Astrocyte (in vitro differentiated cells and primary cell): ENCODE measurements at regions not wholly inside any gene's neighbourhood (a gene's known extent, or its start where the extent isn't known, plus 50 kb on each side); places are given as distances from the start of the nearest gene placed in this dataset.

Experiments used
- DNase-seq: peaks from one replicate; pipeline ENCODE4 v3.0.0-alpha.2; 2010; ENCODE audit warnings: low read depth
- FAIRE-seq: peaks from 2 replicates; lab custom pipeline; 2011; peaks lifted over from hg19 to GRCh38; lab: Jason Lieb, UNC
- H2AFZ ChIP-seq: 2 replicates; pipeline ENCODE4 v1.6.0; 2012; ENCODE audit warnings: low read depth, low read length, inconsistent platforms
- H3K27ac ChIP-seq: 2 replicates; pipeline ENCODE4 v1.5.1; 2011; ENCODE audit warnings: low read depth, low read length, inconsistent platforms
- H3K27me3 ChIP-seq: 2 replicates; pipeline ENCODE4 v1.6.0; 2011; ENCODE audit warnings: low read length, inconsistent platforms; ENCODE audit not compliant: insufficient read depth
- H3K36me3 ChIP-seq: 2 replicates; pipeline ENCODE4 v1.5.1; 2011; ENCODE audit warnings: low read length, inconsistent platforms; ENCODE audit not compliant: insufficient read depth
- H3K4me1 ChIP-seq: 2 replicates; pipeline ENCODE4 v1.5.1; 2011; ENCODE audit warnings: low read length, inconsistent platforms; ENCODE audit not compliant: insufficient read depth
- H3K4me2 ChIP-seq: 2 replicates; pipeline ENCODE4 v1.6.0; 2012; ENCODE audit warnings: low read length, inconsistent platforms
- H3K4me3 ChIP-seq: 2 replicates; pipeline ENCODE4 v1.5.1; 2011; ENCODE audit warnings: low read depth, mild to moderate bottlenecking, low read length, inconsistent platforms; ENCODE audit not compliant: insufficient read depth
- H3K79me2 ChIP-seq: 2 replicates; pipeline ENCODE4 v1.6.0; 2012; ENCODE audit warnings: mild to moderate bottlenecking, low read length, inconsistent platforms; ENCODE audit not compliant: insufficient read depth
- H3K9ac ChIP-seq: 2 replicates; pipeline ENCODE4 v1.6.0; 2012; ENCODE audit warnings: mild to moderate bottlenecking, low read length, inconsistent platforms
- H3K9me3 ChIP-seq: 2 replicates; pipeline ENCODE4 v1.5.1; 2012; ENCODE audit warnings: low read depth, mild to moderate bottlenecking, low read length, inconsistent platforms; ENCODE audit not compliant: insufficient read depth
- H4K20me1 ChIP-seq: 2 replicates; pipeline ENCODE4 v1.6.0; 2012; ENCODE audit warnings: low read length, inconsistent platforms; ENCODE audit not compliant: insufficient read depth
- H3K27ac Mint-ChIP-seq: one replicate; pipeline ENCODE4 v1.8.0; 2021; ENCODE audit warnings: mild to moderate bottlenecking, mixed read lengths; ENCODE audit not compliant: unreplicated experiment
- H3K27me3 Mint-ChIP-seq: one replicate; pipeline ENCODE4 v1.8.0; 2021; ENCODE audit warnings: low read depth, mixed read lengths; ENCODE audit not compliant: unreplicated experiment
- H3K36me3 Mint-ChIP-seq: one replicate; pipeline ENCODE4 v1.8.0; 2021; ENCODE audit warnings: low read depth, mixed read lengths; ENCODE audit not compliant: unreplicated experiment
- H3K4me1 Mint-ChIP-seq: one replicate; pipeline ENCODE4 v1.8.0; 2021; ENCODE audit warnings: low read depth, mixed read lengths; ENCODE audit not compliant: unreplicated experiment
- H3K4me3 Mint-ChIP-seq: one replicate; pipeline ENCODE4 v1.8.0; 2021; ENCODE audit warnings: mild to moderate bottlenecking, moderate library complexity, mixed read lengths; ENCODE audit not compliant: unreplicated experiment
- H3K9me3 Mint-ChIP-seq: one replicate; pipeline ENCODE4 v1.8.0; 2021; ENCODE audit warnings: mild to moderate bottlenecking, mixed read lengths; ENCODE audit not compliant: unreplicated experiment
- EZH2 ChIP-seq: IDR thresholded peaks from 2 replicates; pipeline ENCODE4 v1.6.1; 2012; ENCODE audit warnings: mild to moderate bottlenecking, low read length, inconsistent platforms; ENCODE audit not compliant: insufficient read depth
- TF ChIP-seq, protein P1 (sequence below): IDR thresholded peaks from 2 replicates; pipeline ENCODE4 v1.5.1; 2011; ENCODE audit warnings: low read depth, mild to moderate bottlenecking, inconsistent platforms, low read length, moderate library complexity; ENCODE audit not compliant: insufficient read depth

DNA sequence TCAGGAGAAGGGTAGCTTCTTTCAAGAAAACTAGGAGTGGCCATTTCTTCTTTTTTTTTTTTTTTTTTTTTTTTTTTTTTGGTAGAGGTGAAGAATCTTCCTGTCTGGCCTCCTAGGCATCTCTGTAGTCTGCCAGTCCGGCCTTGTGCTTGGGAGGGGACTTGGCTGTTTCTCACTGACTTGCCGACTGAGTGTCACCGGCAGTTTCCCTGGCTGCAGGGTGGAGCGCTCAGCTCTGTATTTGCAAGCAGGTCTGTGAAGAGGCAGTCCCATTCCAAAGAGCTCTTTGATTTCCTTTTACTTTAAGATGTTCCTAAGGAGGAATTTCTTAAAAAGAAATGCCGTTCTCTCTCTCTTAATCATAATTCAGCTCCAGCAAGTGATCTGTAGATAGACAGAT is 212.6 kb downstream of the ADRA2A start:
- Histone ChIP-seq H3K79me2 (no peaks in the 10 kb centered on the region), H3K9ac (no peak overlapping the region), H2AFZ (no peak overlapping the region), H3K9me3 (no peaks in the 10 kb centered on the region), H3K27me3 (no peaks in the 10 kb centered on the region), H3K4me1 (no peaks in the 10 kb centered on the region), H3K4me2 (no peak overlapping the region), H4K20me1 (no peaks in the 10 kb centered on the region), H3K36me3 (no peaks in the 10 kb centered on the region), H3K27ac (no peak overlapping the region), H3K4me3 (no peak overlapping the region)
- no peaks in the 10 kb centered on the region for H3K36me3 Mint-ChIP-seq
- TF ChIP-seq, protein P1, sequence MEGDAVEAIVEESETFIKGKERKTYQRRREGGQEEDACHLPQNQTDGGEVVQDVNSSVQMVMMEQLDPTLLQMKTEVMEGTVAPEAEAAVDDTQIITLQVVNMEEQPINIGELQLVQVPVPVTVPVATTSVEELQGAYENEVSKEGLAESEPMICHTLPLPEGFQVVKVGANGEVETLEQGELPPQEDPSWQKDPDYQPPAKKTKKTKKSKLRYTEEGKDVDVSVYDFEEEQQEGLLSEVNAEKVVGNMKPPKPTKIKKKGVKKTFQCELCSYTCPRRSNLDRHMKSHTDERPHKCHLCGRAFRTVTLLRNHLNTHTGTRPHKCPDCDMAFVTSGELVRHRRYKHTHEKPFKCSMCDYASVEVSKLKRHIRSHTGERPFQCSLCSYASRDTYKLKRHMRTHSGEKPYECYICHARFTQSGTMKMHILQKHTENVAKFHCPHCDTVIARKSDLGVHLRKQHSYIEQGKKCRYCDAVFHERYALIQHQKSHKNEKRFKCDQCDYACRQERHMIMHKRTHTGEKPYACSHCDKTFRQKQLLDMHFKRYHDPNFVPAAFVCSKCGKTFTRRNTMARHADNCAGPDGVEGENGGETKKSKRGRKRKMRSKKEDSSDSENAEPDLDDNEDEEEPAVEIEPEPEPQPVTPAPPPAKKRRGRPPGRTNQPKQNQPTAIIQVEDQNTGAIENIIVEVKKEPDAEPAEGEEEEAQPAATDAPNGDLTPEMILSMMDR = no peak
- no peak for TF ChIP-seq EZH2
- H3K9me3 Mint-ChIP-seq = no peaks in the 10 kb centered on the region
- H3K4me3 Mint-ChIP-seq = no peak overlapping the region
- FAIRE-seq = no peak
- no peak overlapping the region for H3K27ac Mint-ChIP-seq
- no peaks in the 10 kb centered on the region for H3K4me1 Mint-ChIP-seq
- DNase-seq = no peak
- peaks cover 3% of the 10 kb centered on the region for H3K27me3 Mint-ChIP-seq

DNA sequence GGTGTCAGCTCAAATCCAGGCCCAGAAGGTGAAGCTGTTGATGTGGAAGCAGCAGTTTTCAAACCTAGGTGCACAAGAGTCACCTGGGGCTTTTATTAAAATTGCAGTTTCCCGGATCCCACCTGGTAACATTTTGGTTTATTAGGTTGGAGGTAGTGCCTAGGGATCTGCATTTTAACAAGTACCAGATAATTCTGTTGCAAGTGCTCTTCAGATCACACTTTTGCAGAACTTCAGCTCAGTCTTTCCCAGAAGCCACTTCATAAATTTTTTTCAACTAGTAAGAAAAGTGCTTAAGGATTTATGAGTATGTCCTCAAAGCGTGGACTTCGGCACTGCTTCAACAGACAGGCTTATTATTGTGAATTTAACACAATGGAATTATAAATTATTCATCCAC is 213.8 kb downstream of the ADRA2A start:
- Mint-ChIP-seq H3K4me1 (peaks cover 4% of the 10 kb centered on the region), H3K27ac (no peak overlapping the region), H3K36me3 (no peaks in the 10 kb centered on the region), H3K4me3 (no peak overlapping the region), H3K9me3 (no peaks in the 10 kb centered on the region), H3K27me3 (no peaks in the 10 kb centered on the region)
- no peak overlapping the region for H3K27ac ChIP-seq
- H3K36me3 ChIP-seq = no peaks in the 10 kb centered on the region
- TF ChIP-seq EZH2 = no peak
- TF ChIP-seq, protein P1 = no peak
- no peaks in the 10 kb centered on the region for H3K9me3 ChIP-seq
- H3K27me3 ChIP-seq = no peaks in the 10 kb centered on the region
- no peaks in the 10 kb centered on the region for H3K4me1 ChIP-seq
- no peak overlapping the region for H2AFZ ChIP-seq
- H3K4me2 ChIP-seq = no peak overlapping the region
- DNase-seq (no peak), FAIRE-seq (no peak)
- no peak overlapping the region for H3K4me3 ChIP-seq
- no peaks in the 10 kb centered on the region for H3K79me2 ChIP-seq
- H4K20me1 ChIP-seq = no peaks in the 10 kb centered on the region
- no peak overlapping the region for H3K9ac ChIP-seq

DNA sequence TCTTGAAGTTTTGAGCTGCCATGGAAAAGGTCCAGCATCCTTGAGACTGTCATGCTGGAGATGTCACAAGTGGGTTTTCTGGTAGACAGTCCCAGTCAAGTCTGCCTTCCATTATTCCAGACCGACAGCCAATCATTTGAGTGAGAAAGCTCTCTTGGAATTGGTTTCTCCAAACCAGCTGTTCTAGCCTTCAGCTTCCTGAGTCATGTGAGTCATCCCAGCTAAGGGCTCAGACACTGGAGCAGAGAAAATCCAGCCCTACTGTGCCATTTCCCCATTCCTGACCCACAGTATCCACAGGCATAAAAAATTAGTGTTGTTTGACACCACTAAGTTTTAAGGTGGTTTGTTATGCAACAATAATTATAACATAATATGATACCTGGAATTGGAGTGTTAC is 219.0 kb downstream of the ADRA2A start:
- no peaks in the 10 kb centered on the region for H4K20me1 ChIP-seq
- peaks cover 5% of the 10 kb centered on the region for H3K4me1 ChIP-seq
- no peak overlapping the region for H3K9ac ChIP-seq
- H2AFZ ChIP-seq = no peak overlapping the region
- no peak for DNase-seq
- no peaks in the 10 kb centered on the region for H3K9me3 ChIP-seq
- H3K36me3 ChIP-seq = no peaks in the 10 kb centered on the region
- Mint-ChIP-seq H3K27me3 (no peaks in the 10 kb centered on the region), H3K9me3 (peaks cover 2% of the 10 kb centered on the region), H3K36me3 (no peaks in the 10 kb centered on the region), H3K4me1 (peaks cover 23% of the 10 kb centered on the region), H3K27ac (peak overlapping the region; percentile 80), H3K4me3 (no peak overlapping the region)
- no peak overlapping the region for H3K27ac ChIP-seq
- no peak for TF ChIP-seq EZH2
- TF ChIP-seq, protein P1 = no peak
- no peak overlapping the region for H3K4me2 ChIP-seq
- FAIRE-seq = no peak
- no peaks in the 10 kb centered on the region for H3K27me3 ChIP-seq
- H3K4me3 ChIP-seq = no peak overlapping the region
- H3K79me2 ChIP-seq = no peaks in the 10 kb centered on the region
